ENCODE measurements at regions not wholly inside any gene's neighbourhood (a gene's known extent, or its start where the extent isn't known, plus 50 kb on each side); places are given as distances from the start of the nearest gene placed in this dataset.
A peak's percentile ranks its signal among the peaks of the same experiment; 100 is the strongest.
"Not testable (repeated sequence)": the region's sequence is repeated elsewhere in the genome, so short reads cannot be mapped to it uniquely, and the experiment has no call there.

GRCh38 chr5:60533789-60534188, 166.2 kb downstream of the DEPDC1B start:
- Histone ChIP-seq H3K27me3 (no peaks in the 10 kb centered on the region), H3K4me1 (peaks cover 6 to 13% (median 8%) of the 10 kb centered on the region in 4 donors), H3K27ac (replicated peaks in 1 of 4) (no peak overlapping the region), H3K36me3 (no peaks in the 10 kb centered on the region), H3K4me3 (no peak overlapping the region), H3K9me3 (no peaks in the 10 kb centered on the region)
- TF ChIP-seq POLR2A (IDR thresholded peaks at IDR 0.05; ENCODE audit: low read depth) (no peak), POLR2AphosphoS5 (IDR thresholded peaks at IDR 0.05) (no peak), EP300 (IDR thresholded peaks at IDR 0.05) (no peak), CTCF (IDR thresholded peaks at IDR 0.05) (no peak)
- intact Hi-C loops (cut with DNase I) = no loop called here
- WGBS = 78% methylated on average over 4 of the region's 4 CpGs
- DNase-seq (ENCODE audit: extremely low spot score) = no peak

DNA sequence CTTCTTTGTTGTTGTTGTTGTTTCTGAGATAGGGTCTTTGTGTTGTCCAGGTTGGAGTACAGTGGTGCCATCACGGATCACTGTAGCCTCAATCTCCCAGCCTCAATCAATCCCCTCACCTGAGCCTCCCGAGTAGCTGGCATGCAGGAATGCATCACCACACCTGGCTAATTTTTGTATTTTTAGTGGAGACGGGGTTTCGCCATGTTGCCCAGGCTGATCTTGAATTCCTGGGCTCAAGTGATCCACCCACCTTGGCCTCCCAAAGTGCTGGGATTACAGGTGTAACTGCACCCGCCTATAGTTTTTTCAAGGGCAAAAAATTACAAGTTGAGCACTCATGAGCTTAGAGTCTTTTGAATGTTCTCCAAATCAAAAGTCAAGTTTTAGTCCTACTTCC, 167.2 kb downstream of the DEPDC1B start:
- DNase-seq (ENCODE audit: extremely low spot score); intact Hi-C loops (cut with DNase I); H3K36me3 ChIP-seq; H3K9me3 ChIP-seq; H3K27me3 ChIP-seq; H3K4me3 ChIP-seq: not testable (repeated sequence)
- peaks cover 6 to 23% (median 14%) of the 10 kb centered on the region in 4 donors for H3K4me1 ChIP-seq
- H3K27ac ChIP-seq (replicated peaks in 1 of 4) = peak overlapping the region in 1 of 4 donors; percentile 16
- WGBS = 94% methylated on average over 5 of the region's 5 CpGs

DNA sequence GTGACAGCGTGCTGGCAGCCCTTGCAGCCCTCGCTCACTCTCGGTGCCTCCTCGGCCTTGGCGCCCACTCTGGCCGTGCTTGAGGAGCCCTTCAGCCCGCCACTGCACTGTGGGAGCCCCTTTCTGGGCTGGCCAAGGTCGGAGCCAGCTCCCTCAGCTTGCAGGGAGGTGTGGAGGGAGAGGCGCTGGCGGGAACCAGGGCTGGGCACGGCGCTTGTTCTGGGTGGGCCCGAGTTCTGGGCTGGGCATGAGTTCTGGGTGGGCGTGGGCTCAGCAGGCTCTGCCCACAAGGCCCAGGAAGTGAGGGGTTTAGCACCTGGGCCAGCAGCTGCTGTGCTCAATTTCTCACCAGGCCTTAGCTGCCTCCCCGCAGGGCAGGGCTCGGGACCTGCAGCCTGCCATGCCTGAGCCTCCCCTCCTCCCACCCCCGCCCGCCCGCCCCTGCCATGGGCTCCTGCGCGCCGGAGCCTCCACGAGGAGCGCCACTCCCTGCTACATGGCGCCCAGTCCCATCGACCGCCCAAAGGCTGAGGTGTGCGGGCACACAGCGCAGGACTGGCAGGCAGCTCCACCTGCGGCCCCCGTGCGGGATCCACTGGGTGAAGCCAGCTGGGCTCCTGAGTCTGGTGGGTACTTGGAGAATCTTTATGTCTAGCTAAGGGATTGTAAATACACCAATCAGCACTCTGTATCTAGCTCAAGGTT, 169.7 kb downstream of the DEPDC1B start:
- peaks cover 6 to 36% (median 25%) of the 10 kb centered on the region in 4 donors for H3K4me1 ChIP-seq
- intact Hi-C loops (cut with DNase I); H3K4me3 ChIP-seq; H3K27me3 ChIP-seq; H3K36me3 ChIP-seq; DNase-seq (ENCODE audit: extremely low spot score); H3K9me3 ChIP-seq: not testable (repeated sequence)
- peak overlapping the region in 1 of 4 donors; percentile 39 for H3K27ac ChIP-seq (replicated peaks in 1 of 4)
- 98% methylated on average over 11 of the region's 32 CpGs for WGBS

DNA sequence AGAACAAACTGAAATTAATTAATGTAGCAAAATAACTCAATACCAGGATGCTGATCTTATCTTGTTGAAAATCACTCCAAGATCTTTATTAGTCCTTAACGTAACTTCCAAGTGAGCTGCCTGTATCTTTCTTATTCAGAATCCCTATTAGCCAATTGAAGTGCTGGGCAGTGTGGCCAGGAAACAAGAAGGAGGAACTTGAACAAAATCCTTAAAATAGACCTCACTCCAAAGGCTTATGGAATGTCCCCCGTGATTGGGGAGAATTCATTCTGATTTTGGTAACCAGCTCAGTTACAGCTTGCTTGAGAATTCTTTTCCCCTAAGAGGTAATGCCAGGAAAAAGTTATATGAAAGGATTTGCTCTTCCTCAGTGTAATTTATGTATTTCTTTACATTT, 171.0 kb downstream of the DEPDC1B start:
- 30% methylated on average over 2 of the region's 2 CpGs for WGBS
- H3K4me1 ChIP-seq = peaks cover 6 to 46% (median 25%) of the 10 kb centered on the region in 4 donors

DNA sequence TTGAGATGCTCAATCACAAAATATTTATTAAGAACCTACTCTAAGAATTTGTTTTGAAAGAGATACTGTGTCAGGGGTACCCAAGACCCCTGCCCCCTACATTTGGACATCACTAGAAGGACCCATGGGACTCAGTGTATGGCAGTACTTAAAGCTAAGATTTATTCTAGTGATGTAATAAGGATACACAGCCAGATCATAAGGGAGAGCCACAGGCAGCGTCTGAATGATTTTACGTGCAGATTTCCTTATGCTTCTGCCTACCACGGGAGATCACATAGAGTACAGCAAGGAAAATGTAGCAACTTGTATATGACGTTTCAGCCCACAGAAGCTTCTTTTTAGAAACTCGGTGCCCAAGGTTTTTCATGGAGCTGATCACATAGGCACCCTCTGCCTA, 172.9 kb downstream of the DEPDC1B start:
- Histone ChIP-seq H3K36me3 (no peaks in the 10 kb centered on the region), H3K9me3 (no peaks in the 10 kb centered on the region), H3K4me1 (peaks cover 10 to 59% (median 40%) of the 10 kb centered on the region in 4 donors), H3K27ac (replicated peaks in 1 of 4) (no peak overlapping the region), H3K4me3 (no peak overlapping the region), H3K27me3 (no peaks in the 10 kb centered on the region)
- no peak for TF ChIP-seq POLR2A (IDR thresholded peaks at IDR 0.05; ENCODE audit: low read depth)
- 65% methylated on average over 5 of the region's 5 CpGs for WGBS
- DNase-seq (ENCODE audit: extremely low spot score) = no peak
- intact Hi-C loops (cut with DNase I) = no loop called here

More for the DNA sequence above, 171.0 kb downstream of the DEPDC1B start:
- Histone ChIP-seq H3K4me3 (no peak overlapping the region), H3K9me3 (no peaks in the 10 kb centered on the region), H3K36me3 (no peaks in the 10 kb centered on the region), H3K27ac (replicated peaks in 1 of 4) (peak overlapping the region in 2 of 4 donors; percentile 38 to 39), H3K27me3 (no peaks in the 10 kb centered on the region)
- intact Hi-C loops (cut with DNase I) = no loop called here
- DNase-seq (ENCODE audit: extremely low spot score) = no peak
- TF ChIP-seq EP300 (IDR thresholded peaks at IDR 0.05) (peak; percentile 11), POLR2A (IDR thresholded peaks at IDR 0.05; ENCODE audit: low read depth) (no peak)

- H3K27me3 ChIP-seq = no peaks in the 10 kb centered on the region
- DNase-seq (ENCODE audit: extremely low spot score) = no peak
- TF ChIP-seq EP300 (IDR thresholded peaks at IDR 0.05) = no peak
- TF ChIP-seq POLR2AphosphoS5 (IDR thresholded peaks at IDR 0.05) = no peak
- TF ChIP-seq POLR2A (IDR thresholded peaks at IDR 0.05; ENCODE audit: low read depth) = no peak
- no peak for TF ChIP-seq CTCF (IDR thresholded peaks at IDR 0.05)
- WGBS = 67% methylated on average over 8 of the region's 8 CpGs
- no peaks in the 10 kb centered on the region for H3K36me3 ChIP-seq
- no peaks in the 10 kb centered on the region for H3K9me3 ChIP-seq
- no peak overlapping the region for H3K27ac ChIP-seq (replicated peaks in 1 of 4)
- intact Hi-C loops (cut with DNase I) = no loop called here
- no peak overlapping the region for H3K4me3 ChIP-seq
- H3K4me1 ChIP-seq = peaks cover 15 to 66% (median 46%) of the 10 kb centered on the region in 4 donors
Observed at GRCh38 chr5:60526336-60526875, 173.6 kb downstream of the DEPDC1B start.
